ENCODE measurements at regions not wholly inside any gene's neighbourhood (a gene's known extent, or its start where the extent isn't known, plus 50 kb on each side); places are given as distances from the start of the nearest gene placed in this dataset.
"Not testable (repeated sequence)": the region's sequence is repeated elsewhere in the genome, so short reads cannot be mapped to it uniquely, and the experiment has no call there.

DNA sequence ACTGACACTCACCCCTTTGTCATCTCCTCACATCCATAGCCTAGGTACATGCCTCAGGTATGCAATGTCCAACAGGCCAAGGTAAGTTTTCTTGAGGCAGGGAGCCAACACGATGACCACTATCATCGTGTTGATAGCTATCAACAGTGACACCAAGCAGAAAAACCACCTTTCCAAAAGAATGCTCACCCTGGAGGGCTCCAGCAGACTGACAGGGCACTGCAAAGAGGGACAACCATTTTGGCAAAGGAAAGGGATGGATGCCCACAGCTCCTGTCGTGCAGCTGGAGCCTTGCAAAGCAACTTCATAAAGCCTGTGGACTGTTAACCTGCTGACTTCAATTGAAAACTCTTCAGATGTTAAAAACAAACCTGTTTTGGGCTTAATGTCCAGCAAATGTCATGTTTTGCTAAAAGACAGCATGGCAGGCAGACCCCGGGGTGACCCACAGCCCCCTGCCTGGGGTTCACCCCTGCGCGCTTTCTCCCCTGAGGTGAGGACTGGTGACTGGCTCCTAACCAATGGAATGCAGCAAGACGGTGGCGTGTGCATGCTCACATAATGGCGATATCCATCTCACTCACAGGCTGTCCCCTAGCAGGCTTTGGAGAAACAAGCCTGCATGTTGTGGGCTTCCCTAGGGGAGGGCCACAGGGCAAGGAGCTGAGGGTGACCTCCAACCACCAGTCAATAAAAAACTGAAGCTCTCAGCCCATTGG is 293.8 kb downstream of the TCERG1L start:
- DNase-seq (ENCODE audit: low read depth): no peak

DNA sequence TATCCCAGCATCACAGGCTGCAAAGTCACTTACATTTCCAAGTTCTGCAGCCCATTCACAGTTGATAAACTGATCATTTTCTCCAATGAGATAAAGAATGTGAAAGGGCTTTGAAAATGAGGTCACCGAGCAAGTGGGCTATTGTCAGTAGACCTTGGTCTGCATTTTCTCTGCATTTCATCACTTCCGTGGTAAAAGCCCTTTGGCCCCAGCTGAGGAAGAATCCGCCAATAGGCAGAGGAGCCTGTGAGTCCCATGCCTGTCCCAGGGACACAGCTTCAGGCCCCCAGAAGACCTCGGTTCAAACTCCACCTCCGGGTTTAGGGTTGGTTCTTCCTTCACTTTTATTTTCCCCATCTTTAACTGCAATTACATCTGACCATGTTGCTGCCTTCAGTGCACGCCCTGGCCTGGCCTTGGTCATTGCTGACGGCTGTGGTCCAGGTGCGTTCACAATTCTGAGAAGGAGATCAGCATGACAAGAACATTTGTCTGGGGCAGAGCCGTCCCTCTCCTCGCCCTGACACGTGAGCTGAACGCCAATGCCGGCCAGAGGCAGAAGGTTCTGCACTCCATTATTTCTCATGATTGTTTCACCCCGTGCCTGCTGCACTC is 292.5 kb downstream of the TCERG1L start:
- no peak for DNase-seq (ENCODE audit: low read depth)

DNA sequence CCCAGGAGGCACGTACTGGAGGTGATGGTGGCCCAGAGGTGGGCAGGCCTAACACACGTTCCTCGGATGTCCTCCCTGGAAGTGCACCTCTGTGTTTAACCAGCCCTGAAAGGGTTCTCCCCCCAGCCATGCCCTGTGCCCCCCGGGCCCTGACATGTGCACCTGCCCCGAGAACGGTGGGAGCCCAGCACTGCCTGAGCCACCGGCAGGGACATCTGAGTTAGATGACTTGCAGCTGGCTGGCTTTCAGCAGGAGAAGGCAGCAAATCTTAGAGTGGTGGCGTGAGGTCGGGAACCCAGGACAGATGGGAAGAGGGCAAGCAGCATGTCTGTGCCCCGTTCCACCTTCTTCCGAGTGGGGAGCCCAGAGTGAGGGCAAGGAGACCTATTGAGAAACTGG is 291.8 kb downstream of the TCERG1L start:
- no peak for DNase-seq (ENCODE audit: low read depth)

DNA sequence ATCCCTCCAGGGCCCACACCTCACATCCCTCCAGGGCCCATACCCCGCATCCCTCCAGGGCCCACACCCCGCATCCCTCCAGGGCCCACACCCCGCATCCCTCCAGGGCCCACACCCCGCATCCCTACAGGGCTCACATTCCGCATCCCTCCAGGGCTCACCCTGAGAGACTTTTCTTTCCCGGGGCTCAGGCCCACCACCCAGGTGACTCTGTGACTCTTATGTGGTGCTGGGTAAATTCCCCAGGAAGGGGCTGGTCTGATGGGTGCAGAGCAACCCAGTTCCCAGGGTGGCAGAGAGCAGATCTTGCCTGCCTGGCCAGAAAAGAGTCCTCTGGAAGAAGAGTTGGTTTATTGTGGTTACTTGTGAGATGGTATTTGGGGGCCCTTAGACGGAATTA is 290.7 kb downstream of the TCERG1L start:
- DNase-seq (ENCODE audit: low read depth): no peak

DNA sequence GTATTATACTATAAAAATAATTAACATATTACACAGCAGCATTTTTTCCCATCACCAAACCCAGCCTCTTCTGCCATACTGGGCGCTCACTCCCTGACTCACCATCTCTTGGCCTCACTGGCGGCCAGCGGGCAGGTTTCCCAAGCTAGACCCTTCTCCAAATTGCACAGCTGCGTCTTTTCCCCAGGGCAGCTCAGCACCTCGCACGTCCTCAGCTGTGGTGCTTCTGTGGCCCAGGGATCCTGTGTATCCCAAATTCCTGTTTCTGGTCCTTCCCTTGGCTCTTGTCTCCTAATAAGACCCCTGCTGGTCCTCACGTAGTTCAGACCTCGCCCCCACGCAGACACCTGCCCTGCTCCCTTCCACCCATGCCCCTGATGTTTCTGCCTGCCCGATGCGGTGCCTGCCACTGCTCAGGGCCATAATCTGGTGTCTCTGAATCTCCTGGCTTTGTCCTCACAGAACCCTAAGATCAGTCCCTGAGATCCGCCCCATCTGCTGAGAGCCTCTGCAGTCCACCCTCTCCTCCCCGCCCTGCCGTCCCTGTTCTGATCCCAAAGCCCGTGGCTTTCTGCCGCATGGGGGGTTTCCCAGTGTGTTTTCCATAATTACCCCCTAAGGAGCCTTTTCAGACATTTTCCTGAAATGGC is 290.1 kb downstream of the TCERG1L start:
- no peak for DNase-seq (ENCODE audit: low read depth)

DNA sequence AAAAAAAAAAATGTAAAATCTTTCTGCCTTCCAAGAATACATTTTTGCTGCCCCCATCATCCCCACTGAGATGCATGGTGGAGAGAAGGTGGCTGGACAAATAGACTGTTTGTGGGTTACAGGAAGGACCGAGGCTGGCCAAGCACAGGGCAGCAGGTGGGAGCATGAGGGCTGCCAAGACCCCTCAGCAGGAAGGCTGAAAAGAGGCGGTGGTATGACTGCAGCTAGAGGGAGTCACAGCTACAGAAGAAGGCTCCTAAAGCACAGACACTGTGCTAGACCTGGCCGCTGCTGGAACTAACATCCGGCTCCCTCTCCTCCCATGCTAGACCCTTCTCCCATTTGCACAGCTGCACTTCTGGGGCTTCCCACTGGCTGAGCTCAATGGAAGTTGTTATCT is 289.6 kb downstream of the TCERG1L start:
- DNase-seq (ENCODE audit: low read depth): no peak

DNA sequence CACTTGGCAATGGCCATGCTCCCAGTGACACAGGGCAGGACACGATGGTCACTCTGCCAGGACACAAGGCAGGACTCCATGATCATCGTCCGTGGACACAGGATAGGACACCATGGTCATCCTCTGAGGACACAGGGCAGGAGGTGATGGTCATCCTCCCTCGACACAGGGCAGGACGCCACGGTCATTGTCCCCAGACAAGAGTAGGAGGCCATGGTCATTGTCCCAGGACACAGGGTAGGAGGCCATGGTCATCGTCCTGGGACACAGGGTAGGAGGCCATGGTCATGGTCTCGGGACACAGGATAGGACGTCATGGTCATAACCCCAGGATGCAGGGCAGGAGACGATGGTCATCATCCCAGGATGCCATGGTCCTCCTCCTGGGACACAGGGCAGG is 289.2 kb downstream of the TCERG1L start:
- no peak for DNase-seq (ENCODE audit: low read depth)

DNA sequence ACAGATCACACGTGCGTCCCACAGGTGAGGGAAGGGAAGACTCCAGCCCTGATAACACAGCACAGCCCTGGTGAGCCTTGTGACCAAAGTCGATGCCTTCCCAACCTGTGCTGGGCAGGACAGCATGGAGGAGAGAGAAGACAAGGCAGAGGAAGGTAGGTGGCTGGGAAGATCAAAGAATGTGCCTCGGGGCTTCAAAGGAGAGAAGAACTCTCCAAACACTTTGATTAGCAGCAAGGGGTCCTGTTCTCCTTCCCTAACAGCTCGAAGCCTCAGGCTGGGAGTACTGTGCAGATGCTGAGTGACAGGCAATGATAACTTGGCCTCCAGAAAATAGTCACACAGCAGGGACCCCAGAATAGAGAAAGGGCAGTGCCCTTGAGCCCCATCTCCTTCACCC is 288.5 kb downstream of the TCERG1L start:
- no peak for DNase-seq (ENCODE audit: low read depth)

DNA sequence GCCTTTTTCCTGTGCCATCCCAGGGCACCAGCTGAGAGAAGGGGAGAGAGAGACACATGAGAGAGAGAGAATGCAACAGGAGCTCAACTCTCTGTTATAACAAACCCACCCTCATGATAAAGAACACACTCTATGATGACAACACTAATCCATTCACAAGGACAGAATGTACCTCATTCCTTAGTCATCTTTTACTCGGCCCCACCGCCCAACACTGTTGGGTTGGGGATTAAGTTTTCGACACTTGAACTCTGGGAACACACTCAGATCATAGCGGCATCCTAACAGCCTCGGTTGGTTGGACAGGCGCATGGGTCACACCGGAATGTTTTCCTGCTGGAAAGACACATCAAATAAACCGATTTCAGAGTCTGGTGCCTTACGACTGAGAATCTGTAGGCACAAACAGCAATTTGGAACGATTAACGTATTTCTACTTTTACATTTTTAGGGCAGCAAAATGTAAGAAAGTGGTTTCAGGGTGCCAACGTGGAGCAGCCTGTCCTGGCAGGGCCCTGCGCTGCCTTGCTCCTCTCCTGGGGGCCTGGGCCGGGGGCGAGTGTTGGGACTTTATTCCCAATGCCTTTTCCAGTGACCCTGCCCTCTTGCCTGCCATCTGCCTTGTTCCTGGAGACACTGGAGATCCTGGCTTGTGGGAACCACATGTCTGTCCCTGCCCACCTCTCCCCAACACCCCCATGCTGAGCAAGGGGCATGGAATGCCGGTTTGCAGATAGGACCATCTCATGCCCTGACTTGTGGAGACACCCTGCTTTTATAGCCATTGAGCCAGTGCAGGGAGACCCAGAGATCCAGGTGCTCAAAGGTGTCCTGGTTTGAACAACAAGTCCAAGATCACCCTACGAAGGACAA is 287.0 kb downstream of the TCERG1L start:
- no peak for DNase-seq (ENCODE audit: low read depth)

DNA sequence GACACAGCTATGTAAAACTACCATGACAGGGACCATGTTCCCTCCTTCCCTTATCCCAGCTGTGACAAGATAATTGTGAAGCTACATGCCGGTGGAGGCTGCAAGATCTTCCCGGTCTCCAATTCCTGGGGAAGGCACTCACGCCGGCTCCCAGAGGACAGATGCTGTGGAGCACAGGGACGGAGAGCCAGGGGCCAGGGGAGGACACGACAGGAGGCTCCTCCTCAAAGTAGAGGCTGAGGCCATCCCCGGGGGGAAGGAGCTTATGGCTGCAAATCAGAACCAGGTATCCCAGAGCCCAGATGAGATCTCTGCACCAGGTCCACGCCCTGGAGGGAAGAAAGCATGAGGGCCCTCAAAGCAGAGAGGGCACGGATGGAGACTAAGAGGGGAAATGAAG is 286.2 kb downstream of the TCERG1L start:
- DNase-seq (ENCODE audit: low read depth): no peak

DNA sequence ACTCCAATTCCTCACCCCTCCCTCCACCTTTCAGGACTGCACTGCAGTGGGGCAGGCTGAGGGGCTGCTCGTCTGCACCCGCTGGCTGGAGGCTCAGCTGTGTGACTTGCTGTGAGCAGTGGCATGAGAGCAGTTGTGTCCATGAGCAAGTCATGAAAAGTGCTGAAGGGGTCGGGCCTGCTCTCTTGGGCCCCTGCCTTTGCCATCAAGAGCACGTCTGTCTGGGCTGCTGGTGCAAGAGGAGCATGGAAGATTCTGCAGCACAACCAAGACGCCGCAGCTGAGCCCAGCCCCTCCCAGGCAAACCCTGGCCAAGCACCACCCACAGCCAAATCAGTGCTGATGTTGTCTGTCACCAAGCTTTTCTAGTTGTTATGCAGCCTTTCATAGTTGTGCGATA is 284.3 kb downstream of the TCERG1L start:
- DNase-seq (ENCODE audit: low read depth): no peak

DNA sequence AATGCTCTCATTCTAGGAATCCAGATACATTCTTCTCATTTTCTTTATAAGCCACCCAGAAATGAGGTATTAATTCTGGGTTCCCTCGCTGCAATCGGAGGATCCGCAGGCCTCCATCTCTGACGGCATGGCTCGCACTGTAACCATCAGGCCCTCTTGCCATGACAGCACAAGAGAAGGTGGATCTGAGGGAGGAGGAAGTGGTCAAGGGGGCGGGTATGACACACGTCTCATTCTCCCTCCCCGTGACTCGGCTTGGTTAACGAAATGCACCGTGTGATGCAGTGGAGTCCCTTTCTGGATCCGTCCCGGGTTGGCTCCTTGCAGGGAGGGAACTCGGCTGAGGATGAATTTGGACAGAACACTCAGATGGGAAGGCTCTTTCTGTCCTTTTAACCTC is 280.2 kb downstream of the TCERG1L start:
- no peak for DNase-seq (ENCODE audit: low read depth)

DNA sequence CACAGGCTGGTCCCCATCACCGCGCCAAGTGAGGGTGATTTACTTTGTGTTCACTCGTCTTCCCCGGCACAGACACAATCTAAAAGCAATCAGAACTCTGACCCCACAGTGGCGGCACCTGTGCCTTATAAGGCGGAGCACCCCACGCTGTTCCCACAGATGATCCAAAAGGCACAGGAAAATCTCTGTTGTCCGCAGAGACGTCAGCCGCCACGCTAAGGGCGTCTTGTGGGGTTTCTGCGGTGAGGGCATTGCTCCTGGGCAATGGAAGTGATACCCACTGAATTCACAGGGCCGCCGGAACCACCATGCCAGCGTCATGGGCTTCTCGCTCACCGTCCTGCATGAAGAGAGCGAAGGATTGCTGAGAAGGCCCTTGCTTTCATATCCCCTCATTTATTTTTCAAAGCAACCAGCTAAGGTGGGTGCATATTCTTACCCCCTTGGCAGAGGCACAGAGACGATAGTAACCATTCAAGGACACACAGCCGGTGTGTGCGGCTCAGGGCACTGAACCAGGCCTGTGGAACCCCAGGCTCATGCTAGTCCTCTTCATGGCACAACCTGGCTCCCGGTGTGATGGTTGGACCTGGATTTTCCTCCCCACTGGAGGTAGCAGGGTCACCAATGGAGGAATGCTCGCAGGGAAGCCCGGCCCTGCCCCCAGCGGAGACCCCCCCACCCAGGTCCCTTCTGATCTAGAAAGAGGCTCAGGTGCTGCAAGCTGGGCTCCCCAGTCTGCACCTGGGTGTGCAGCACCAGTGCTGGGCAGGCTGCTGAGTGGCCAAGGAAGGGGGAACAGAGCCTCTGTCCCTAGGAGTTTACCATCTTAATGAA is 279.0 kb downstream of the TCERG1L start:
- no peak for DNase-seq (ENCODE audit: low read depth)

DNA sequence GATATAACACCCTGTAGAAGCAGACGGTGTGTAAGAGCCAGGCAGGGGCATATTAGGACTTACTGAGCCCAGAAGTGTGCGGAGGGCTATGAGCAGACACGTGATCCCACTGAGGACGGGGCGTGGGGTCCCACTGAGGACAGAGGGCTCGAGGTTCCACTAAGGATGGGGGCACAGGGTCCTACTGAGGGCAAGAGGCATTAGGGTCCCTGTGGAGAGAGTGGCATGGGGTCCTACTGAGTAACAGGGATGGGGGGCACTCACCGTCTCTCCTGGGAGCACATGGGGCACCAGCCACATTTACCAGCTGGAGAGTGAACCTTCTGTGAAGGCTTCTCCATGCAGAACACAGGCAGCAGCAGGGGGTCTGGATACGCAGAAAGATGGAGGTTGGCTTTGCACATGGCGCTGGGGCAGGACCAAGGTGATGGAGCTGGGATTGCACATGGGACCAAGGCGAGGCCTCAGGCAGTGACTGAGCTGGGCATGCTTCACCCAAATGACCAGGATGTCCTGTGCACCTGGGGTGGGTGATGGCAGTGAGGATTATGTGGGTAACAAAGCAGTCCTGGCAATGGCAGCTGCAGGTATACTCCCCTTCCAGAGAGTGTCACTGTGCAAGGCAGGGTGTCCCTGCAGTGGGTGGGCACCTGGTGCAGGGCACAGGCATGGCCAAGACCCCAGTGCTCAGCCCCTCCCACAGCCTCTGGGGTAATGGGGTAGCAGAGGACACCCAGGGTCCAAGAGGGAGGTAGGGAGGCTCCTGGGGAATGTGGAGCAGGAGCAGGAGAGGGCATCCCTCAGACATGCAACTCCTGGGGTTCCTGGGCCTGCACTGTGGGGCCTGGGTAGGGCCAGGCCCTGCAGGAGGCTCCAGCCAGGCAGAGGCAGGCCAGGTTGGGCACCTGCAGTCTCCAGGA is 278.1 kb downstream of the TCERG1L start:
- DNase-seq (ENCODE audit: low read depth): no peak

DNA sequence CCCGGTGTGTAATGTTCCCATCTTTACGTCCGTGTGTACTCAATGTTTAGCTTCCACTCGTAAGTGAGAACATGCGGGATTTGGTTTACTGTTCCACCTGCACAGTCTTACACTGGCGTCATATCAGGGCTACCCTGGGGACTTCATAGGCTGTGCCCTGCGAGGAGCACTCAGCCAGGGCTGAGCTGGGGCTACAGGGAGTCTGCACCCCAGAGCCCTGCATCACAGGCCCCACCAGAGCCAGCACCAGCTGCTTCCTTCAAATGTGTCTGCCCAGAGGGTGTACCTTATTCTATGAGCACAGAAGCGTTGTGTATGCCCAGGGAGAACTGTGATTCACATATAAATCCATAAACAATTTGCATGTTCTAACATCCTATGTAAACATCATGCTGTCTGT is 277.1 kb downstream of the TCERG1L start:
- no peak for DNase-seq (ENCODE audit: low read depth)

DNA sequence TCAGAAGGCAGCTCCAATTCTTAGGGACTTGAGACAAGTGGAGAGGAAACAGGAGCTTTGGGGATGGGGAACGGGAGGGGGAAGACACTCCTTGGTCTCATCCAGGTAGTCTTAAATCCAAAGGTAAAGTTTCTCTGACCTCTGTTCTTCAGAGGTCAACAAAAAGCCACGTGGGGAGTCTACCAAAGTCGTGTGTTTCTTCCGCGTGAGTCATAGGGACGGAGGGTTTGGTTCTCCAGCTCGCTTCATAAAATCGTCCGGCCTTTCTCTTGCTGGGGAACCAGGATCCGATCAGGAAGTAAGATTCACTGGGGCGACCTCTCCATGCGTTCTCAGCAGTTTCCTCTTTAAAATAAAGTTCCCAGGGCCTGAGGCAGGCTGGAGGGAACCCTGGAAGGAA is 275.7 kb downstream of the TCERG1L start:
- no peak for DNase-seq (ENCODE audit: low read depth)

DNA sequence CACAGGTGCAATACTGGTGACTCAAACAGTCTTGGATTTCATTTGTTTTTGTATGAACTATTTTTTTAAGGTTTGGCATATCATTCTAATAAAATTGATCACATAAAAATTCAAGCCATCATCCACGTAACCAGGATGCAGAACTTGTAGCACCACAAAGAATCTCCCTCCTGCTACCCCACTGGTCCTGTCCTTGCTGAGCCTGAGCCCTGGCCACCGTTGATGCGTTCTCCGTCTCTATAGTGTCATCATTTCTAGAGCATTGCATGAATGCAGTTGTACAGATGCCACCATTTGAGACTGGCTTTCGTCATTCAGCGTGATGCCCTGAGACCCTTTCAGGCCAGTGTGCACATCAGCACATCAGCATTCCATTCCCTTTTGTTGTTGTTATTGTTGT is 273.5 kb downstream of the TCERG1L start:
- DNase-seq (ENCODE audit: low read depth): no peak

DNA sequence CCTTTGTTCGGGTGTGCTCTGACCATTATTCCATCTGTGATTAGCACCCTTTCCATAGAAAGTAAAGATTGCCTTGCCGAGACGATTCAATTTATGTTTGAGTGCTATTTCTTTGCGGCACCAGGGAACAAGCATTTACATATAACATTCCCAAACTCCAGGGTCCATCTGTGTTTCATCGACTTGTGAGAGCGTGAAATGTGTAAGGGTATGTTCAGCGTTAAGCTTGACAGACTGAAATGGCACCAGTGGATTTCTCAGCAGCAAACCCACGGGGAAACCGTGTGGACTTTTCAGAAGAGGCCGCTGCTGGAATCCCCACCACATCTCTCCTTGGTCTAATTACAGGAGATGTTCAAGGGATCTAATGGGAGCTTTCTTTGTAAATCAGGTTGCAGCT is 270.5 kb downstream of the TCERG1L start:
- no peak for DNase-seq (ENCODE audit: low read depth)

DNA sequence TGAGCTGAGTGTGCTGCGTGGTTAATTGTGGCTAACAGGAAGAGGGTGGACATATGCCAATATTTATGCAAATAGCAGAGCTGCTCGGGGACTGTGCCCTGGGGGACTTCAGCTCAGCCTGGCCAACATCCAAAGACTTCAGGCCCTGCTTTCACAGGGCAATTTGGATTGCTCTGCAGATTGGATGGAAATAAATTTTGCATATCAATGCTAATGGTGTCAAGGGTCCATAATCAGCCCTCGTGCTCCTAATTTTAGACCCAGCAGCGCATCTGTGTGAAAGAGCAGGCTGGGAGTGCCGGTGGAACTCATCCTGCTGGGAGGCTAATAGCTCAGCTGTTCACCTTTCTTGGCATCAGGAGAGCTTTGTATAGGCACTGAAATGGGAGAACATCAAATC is 270.1 kb downstream of the TCERG1L start:
- DNase-seq (ENCODE audit: low read depth): no peak

DNA sequence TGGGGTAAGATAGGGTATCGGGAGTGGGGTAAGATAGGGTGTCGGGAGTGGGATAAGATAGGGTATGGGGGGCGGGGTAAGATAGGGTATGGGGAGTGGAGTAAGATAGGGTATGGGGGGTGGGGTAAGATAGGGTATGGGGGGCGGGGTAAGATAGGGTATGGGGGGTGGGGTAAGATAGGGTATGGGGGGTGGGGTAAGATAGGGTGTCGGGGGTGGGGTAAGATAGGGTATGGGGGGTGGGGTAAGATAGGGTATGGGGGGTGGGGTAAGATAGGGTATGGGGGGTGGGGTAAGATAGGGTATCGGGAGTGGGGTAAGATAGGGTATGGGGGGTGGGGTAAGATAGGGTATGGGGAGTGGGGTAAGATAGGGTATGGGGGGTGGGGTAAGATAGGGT is 269.5 kb downstream of the TCERG1L start:
- not testable (repeated sequence) for DNase-seq (ENCODE audit: low read depth)

All from renal cortical epithelial cell (primary cell).